Cardiac muscle cell (in vitro differentiated cells and primary cell): ENCODE measurements at regions not wholly inside any gene's neighbourhood (a gene's known extent, or its start where the extent isn't known, plus 50 kb on each side); places are given as distances from the start of the nearest gene placed in this dataset.
"Not testable (repeated sequence)": the region's sequence is repeated elsewhere in the genome, so short reads cannot be mapped to it uniquely, and the experiment has no call there.

Experiments
- DNase-seq, 2 donors: peaks; one replicate each; pipeline versions ENCODE4 v3.0.0 to v3.0.0-alpha.2; 2010 to 2017; ENCODE audit warnings: low read depth in 1 of 2, low spot score in 1 of 2
- H3K27ac ChIP-seq: fragments of 200-600 bp; sonication (generic); 2 replicates; pipeline ENCODE4 v1.5.1; 2016
- H3K27me3 ChIP-seq: fragments of 200-600 bp; sonication (generic); 2 replicates; pipeline ENCODE4 v1.6.0; 2016; ENCODE audit warnings: control low read depth
- H3K36me3 ChIP-seq: fragments of 200-600 bp; sonication (generic); 2 replicates; pipeline ENCODE4 v1.5.1; 2016; ENCODE audit warnings: control low read depth
- H3K4me1 ChIP-seq: fragments of 200-600 bp; sonication (generic); 2 replicates; pipeline ENCODE4 v1.8.1; 2017; ENCODE audit warnings: low read depth, mild to moderate bottlenecking, mixed run types
- H3K4me3 ChIP-seq: fragments of 200-600 bp; sonication (generic); 2 replicates; pipeline ENCODE4 v1.5.1; 2016; ENCODE audit warnings: mild to moderate bottlenecking
- H3K9me3 ChIP-seq: fragments of 200-600 bp; sonication (generic); 2 replicates; pipeline ENCODE4 v1.5.1; 2017; ENCODE audit warnings: low read depth, mild to moderate bottlenecking, control low read depth
- TF ChIP-seq, protein P1 (sequence below): IDR thresholded peaks from 2 replicates; pipeline ENCODE4 v1.5.1; 2012; ENCODE audit warnings: low read depth, mild to moderate bottlenecking, low read length

DNA sequence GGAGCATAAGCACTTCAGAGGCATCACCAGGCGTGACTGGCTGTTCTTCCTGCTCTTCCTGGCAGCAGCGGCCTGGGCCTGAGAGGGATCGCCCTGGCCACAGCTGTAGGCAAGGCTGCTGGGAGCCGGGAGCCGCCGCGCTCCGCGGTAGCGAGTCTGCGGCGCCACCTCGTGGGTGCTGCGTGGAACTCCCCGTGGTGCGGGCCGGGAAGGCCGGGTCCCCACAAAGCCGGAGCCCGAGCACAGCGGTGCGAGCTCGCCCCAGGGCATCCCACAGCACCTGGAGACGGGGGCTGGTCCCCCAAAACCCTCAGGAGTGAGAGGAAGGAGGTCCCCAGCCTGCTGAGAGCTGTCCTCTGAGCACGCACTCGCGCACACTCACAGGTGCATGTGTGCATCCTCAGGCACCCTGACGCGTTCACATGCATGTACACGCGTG is 1546.5 kb downstream of the RPIA start:
- H3K9me3 ChIP-seq, H3K27ac ChIP-seq, H3K4me1 ChIP-seq, H3K4me3 ChIP-seq, H3K27me3 ChIP-seq, H3K36me3 ChIP-seq: not testable (repeated sequence)
- TF ChIP-seq, protein P1, sequence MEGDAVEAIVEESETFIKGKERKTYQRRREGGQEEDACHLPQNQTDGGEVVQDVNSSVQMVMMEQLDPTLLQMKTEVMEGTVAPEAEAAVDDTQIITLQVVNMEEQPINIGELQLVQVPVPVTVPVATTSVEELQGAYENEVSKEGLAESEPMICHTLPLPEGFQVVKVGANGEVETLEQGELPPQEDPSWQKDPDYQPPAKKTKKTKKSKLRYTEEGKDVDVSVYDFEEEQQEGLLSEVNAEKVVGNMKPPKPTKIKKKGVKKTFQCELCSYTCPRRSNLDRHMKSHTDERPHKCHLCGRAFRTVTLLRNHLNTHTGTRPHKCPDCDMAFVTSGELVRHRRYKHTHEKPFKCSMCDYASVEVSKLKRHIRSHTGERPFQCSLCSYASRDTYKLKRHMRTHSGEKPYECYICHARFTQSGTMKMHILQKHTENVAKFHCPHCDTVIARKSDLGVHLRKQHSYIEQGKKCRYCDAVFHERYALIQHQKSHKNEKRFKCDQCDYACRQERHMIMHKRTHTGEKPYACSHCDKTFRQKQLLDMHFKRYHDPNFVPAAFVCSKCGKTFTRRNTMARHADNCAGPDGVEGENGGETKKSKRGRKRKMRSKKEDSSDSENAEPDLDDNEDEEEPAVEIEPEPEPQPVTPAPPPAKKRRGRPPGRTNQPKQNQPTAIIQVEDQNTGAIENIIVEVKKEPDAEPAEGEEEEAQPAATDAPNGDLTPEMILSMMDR, result peak; percentile 26
- DNase-seq, result peak; percentile 35 to 54

- H3K4me1 ChIP-seq, H3K9me3 ChIP-seq, H3K4me3 ChIP-seq, H3K36me3 ChIP-seq, H3K27me3 ChIP-seq, DNase-seq, H3K27ac ChIP-seq: not testable (repeated sequence)
Observed at GRCh38 chr2:90238505-90239230, 1547.2 kb downstream of the RPIA start.

DNA sequence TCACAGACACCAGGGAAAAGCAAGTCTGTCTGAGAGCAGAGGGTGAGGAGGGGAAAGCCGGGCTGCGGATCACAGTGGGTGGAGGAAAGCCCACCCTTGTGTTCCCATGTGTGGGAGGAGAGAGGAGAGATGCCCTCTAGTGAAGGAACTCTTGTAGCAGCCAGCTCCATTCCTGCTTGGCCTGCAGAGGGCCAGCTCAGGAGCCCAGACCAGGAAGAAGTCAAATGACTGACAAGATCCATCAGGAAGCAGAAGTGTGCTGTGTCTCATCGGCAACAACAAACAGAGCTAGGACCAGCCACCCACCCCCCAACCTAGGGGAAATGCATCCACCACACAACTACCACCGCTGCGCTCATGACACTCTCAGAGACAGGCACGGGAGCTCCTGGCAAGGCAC is 1548.3 kb downstream of the RPIA start:
- H3K27me3 ChIP-seq, H3K36me3 ChIP-seq, H3K9me3 ChIP-seq, H3K4me1 ChIP-seq, H3K27ac ChIP-seq, DNase-seq, H3K4me3 ChIP-seq: not testable (repeated sequence)

- H3K4me1 ChIP-seq, H3K9me3 ChIP-seq, H3K27me3 ChIP-seq, H3K36me3 ChIP-seq: not testable (repeated sequence)
- Histone ChIP-seq H3K4me3 (peak overlapping the region; percentile 12), H3K27ac (peak overlapping the region; percentile 51)
- DNase-seq, result peak; percentile 2 to 62
Observed at GRCh38 chr2:90244902-90245765, 1553.7 kb downstream of the RPIA start.

DNA sequence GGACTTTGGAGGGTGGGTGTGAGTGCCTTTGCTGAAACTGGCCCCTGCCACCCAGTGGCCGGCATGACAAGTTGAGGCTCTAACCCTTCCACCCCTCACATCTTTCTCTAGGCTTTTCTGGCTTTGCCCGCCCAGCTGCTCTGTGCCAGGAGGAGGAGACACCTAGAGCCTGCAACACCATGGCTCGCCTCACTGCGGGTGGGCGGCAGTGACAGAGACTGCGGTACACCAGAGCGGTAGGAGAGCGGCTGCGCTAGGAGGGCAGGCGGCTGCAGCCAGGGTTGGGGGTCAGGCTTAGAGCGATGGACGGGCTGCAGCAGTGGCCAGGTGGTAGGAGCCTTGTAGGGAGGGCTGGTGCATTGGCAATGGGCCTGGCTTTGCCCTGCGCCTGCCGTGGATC is 1556.9 kb downstream of the RPIA start:
- DNase-seq, H3K4me1 ChIP-seq, H3K4me3 ChIP-seq, H3K36me3 ChIP-seq, H3K27ac ChIP-seq, H3K27me3 ChIP-seq, H3K9me3 ChIP-seq: not testable (repeated sequence)

GRCh38 chr2:90250350-90250749 is 1558.9 kb downstream of the RPIA start:
- H3K36me3 ChIP-seq, DNase-seq, H3K4me1 ChIP-seq, H3K9me3 ChIP-seq, H3K27ac ChIP-seq, H3K4me3 ChIP-seq, H3K27me3 ChIP-seq: not testable (repeated sequence)

- not testable (repeated sequence) for H3K4me1 ChIP-seq, H3K27me3 ChIP-seq, H3K9me3 ChIP-seq, H3K27ac ChIP-seq, H3K36me3 ChIP-seq, DNase-seq, H3K4me3 ChIP-seq
Observed at GRCh38 chr2:90251576-90251975, 1560.1 kb downstream of the RPIA start.

- not testable (repeated sequence) for H3K9me3 ChIP-seq, H3K4me1 ChIP-seq, H3K27me3 ChIP-seq, H3K36me3 ChIP-seq, H3K27ac ChIP-seq, DNase-seq, H3K4me3 ChIP-seq
Observed at GRCh38 chr2:90253306-90253705, 1561.8 kb downstream of the RPIA start.

DNA sequence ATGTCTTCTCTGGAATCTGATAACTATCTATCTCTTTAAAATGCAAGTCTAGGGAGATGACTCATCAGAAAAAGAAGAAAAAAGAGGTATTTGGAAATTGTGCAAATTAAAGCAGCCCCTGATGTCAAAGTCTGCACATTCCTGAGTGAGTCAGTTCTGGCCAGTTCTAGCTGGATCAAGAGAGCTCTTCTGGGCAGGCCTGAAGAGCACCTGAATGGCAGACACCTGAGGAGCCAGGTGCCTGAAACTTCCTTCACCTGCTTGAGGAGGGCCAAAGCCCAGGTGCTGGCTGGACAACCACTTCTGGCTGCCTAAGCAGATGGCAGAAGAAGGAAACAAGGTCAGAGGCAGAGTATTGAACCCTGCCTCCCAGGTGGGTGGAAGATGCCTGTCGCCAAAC is 1575.4 kb downstream of the RPIA start:
- not testable (repeated sequence) for H3K9me3 ChIP-seq, H3K4me1 ChIP-seq, H3K36me3 ChIP-seq, H3K27ac ChIP-seq, H3K27me3 ChIP-seq, DNase-seq, H3K4me3 ChIP-seq

- H3K4me3 ChIP-seq, H3K27me3 ChIP-seq, DNase-seq, H3K27ac ChIP-seq, H3K4me1 ChIP-seq, H3K36me3 ChIP-seq, H3K9me3 ChIP-seq: not testable (repeated sequence)
Observed at GRCh38 chr2:90287751-90288150, 1596.3 kb downstream of the RPIA start.

DNA sequence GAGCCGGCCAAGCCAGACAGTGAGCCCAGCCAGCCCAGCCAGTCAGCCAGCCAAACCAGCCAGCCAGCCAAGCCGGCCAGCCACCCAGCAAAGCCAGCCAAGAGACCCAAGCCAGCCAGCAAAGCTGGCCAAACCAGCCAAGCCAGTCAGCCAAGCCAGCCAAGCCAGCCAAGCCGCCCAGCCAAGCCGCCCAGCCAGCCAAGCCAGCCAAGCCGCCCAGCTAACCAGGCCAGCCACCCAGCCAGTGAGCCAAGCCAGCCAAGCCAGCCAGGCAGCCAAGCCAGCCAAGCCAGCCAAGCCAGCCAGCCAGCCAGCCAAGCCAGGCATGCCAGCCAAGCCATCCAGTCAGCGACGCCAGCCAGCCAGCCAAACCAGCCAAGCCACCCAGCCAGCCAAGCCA is 1596.9 kb downstream of the RPIA start:
- H3K9me3 ChIP-seq, H3K4me3 ChIP-seq, H3K27me3 ChIP-seq, H3K4me1 ChIP-seq, H3K36me3 ChIP-seq, H3K27ac ChIP-seq: not testable (repeated sequence)
- peak in 1 of 2 donors; percentile 0 for DNase-seq

- not testable (repeated sequence) for H3K4me1 ChIP-seq, H3K27me3 ChIP-seq, DNase-seq, H3K27ac ChIP-seq, H3K9me3 ChIP-seq, H3K4me3 ChIP-seq, H3K36me3 ChIP-seq
Observed at GRCh38 chr2:90289291-90289980, 1598.0 kb downstream of the RPIA start.

GRCh38 chr2:90290701-90291100 is 1599.2 kb downstream of the RPIA start:
- not testable (repeated sequence) for H3K27me3 ChIP-seq, H3K4me1 ChIP-seq, H3K9me3 ChIP-seq, H3K4me3 ChIP-seq, H3K36me3 ChIP-seq, DNase-seq, H3K27ac ChIP-seq
